ENCODE measurements at regions not wholly inside any gene's neighbourhood (a gene's known extent, or its start where the extent isn't known, plus 50 kb on each side); places are given as distances from the start of the nearest gene placed in this dataset.

GRCh38 chr2:12116228-12116750, 369.9 kb downstream of the LPIN1 start:
- Histone ChIP-seq H3K4me3 (ENCODE audit: low read depth, low read length) (no peak overlapping the region), H3K9ac (ENCODE audit: low read length) (no peak overlapping the region), H3K27ac (ENCODE audit: low read depth, low read length) (no peak overlapping the region), H3K4me1 (ENCODE audit: control insufficient read depth, insufficient read depth, low read length) (peaks cover 4% of the 10 kb centered on the region; the same call in 1 of the 2 replicates), H3K36me3 (ENCODE audit: control insufficient read depth, insufficient read depth, low read length) (no peaks in the 10 kb centered on the region), H3K9me3 (ENCODE audit: control insufficient read depth, insufficient read depth, low read depth, low read length) (no peaks in the 10 kb centered on the region), H3K27me3 (ENCODE audit: control insufficient read depth, insufficient read depth, low read length) (no peaks in the 10 kb centered on the region)

GRCh38 chr2:12119841-12120240, 373.4 kb downstream of the LPIN1 start:
- H3K9me3 ChIP-seq (ENCODE audit: control insufficient read depth, insufficient read depth, low read depth, low read length) = no peaks in the 10 kb centered on the region
- no peak overlapping the region for H3K27ac ChIP-seq (ENCODE audit: low read depth, low read length)
- no peak overlapping the region for H3K4me3 ChIP-seq (ENCODE audit: low read depth, low read length)
- no peak overlapping the region for H3K9ac ChIP-seq (ENCODE audit: low read length)
- H3K36me3 ChIP-seq (ENCODE audit: control insufficient read depth, insufficient read depth, low read length) = no peaks in the 10 kb centered on the region
- H3K27me3 ChIP-seq (ENCODE audit: control insufficient read depth, insufficient read depth, low read length) = no peaks in the 10 kb centered on the region
- H3K4me1 ChIP-seq (ENCODE audit: control insufficient read depth, insufficient read depth, low read length) = peaks cover 4% of the 10 kb centered on the region; the same call in 1 of the 2 replicates

GRCh38 chr2:12120281-12121150, 374.1 kb downstream of the LPIN1 start:
- H3K27ac ChIP-seq (ENCODE audit: low read depth, low read length) = no peak overlapping the region
- peaks cover 4% of the 10 kb centered on the region; the same call in 1 of the 2 replicates for H3K4me1 ChIP-seq (ENCODE audit: control insufficient read depth, insufficient read depth, low read length)
- H3K36me3 ChIP-seq (ENCODE audit: control insufficient read depth, insufficient read depth, low read length) = no peaks in the 10 kb centered on the region
- no peak overlapping the region for H3K9ac ChIP-seq (ENCODE audit: low read length)
- no peaks in the 10 kb centered on the region for H3K27me3 ChIP-seq (ENCODE audit: control insufficient read depth, insufficient read depth, low read length)
- no peak overlapping the region for H3K4me3 ChIP-seq (ENCODE audit: low read depth, low read length)
- no peaks in the 10 kb centered on the region for H3K9me3 ChIP-seq (ENCODE audit: control insufficient read depth, insufficient read depth, low read depth, low read length)

GRCh38 chr2:12124790-12125189, 378.4 kb downstream of the LPIN1 start:
- H3K36me3 ChIP-seq (ENCODE audit: control insufficient read depth, insufficient read depth, low read length) = no peaks in the 10 kb centered on the region
- H3K4me3 ChIP-seq (ENCODE audit: low read depth, low read length) = no peak overlapping the region
- no peak overlapping the region for H3K27ac ChIP-seq (ENCODE audit: low read depth, low read length)
- H3K4me1 ChIP-seq (ENCODE audit: control insufficient read depth, insufficient read depth, low read length) = no peaks in the 10 kb centered on the region
- no peak overlapping the region for H3K9ac ChIP-seq (ENCODE audit: low read length)
- no peaks in the 10 kb centered on the region for H3K27me3 ChIP-seq (ENCODE audit: control insufficient read depth, insufficient read depth, low read length)
- H3K9me3 ChIP-seq (ENCODE audit: control insufficient read depth, insufficient read depth, low read depth, low read length) = no peaks in the 10 kb centered on the region

GRCh38 chr2:12126318-12126717, 379.9 kb downstream of the LPIN1 start:
- Histone ChIP-seq H3K27me3 (ENCODE audit: control insufficient read depth, insufficient read depth, low read length) (no peaks in the 10 kb centered on the region), H3K9me3 (ENCODE audit: control insufficient read depth, insufficient read depth, low read depth, low read length) (no peaks in the 10 kb centered on the region)

GRCh38 chr2:12127638-12128037, 381.2 kb downstream of the LPIN1 start:
- Histone ChIP-seq H3K27ac (ENCODE audit: low read depth, low read length) (no peak overlapping the region), H3K36me3 (ENCODE audit: control insufficient read depth, insufficient read depth, low read length) (no peaks in the 10 kb centered on the region), H3K9me3 (ENCODE audit: control insufficient read depth, insufficient read depth, low read depth, low read length) (no peaks in the 10 kb centered on the region), H3K27me3 (ENCODE audit: control insufficient read depth, insufficient read depth, low read length) (no peaks in the 10 kb centered on the region), H3K9ac (ENCODE audit: low read length) (no peak overlapping the region), H3K4me1 (ENCODE audit: control insufficient read depth, insufficient read depth, low read length) (no peaks in the 10 kb centered on the region), H3K4me3 (ENCODE audit: low read depth, low read length) (no peak overlapping the region)

More at GRCh38 chr2:12126318-12126717, 379.9 kb downstream of the LPIN1 start:
- H3K4me1 ChIP-seq (ENCODE audit: control insufficient read depth, insufficient read depth, low read length) = no peaks in the 10 kb centered on the region
- no peak overlapping the region for H3K27ac ChIP-seq (ENCODE audit: low read depth, low read length)
- no peaks in the 10 kb centered on the region for H3K36me3 ChIP-seq (ENCODE audit: control insufficient read depth, insufficient read depth, low read length)
- H3K4me3 ChIP-seq (ENCODE audit: low read depth, low read length) = no peak overlapping the region
- H3K9ac ChIP-seq (ENCODE audit: low read length) = no peak overlapping the region

- H3K27me3 ChIP-seq (ENCODE audit: control insufficient read depth, insufficient read depth, low read length) = no peaks in the 10 kb centered on the region
- no peak overlapping the region for H3K27ac ChIP-seq (ENCODE audit: low read depth, low read length)
- no peaks in the 10 kb centered on the region for H3K36me3 ChIP-seq (ENCODE audit: control insufficient read depth, insufficient read depth, low read length)
Measured at GRCh38 chr2:12131975-12132374, 385.5 kb downstream of the LPIN1 start.

GRCh38 chr2:12141618-12142258, 395.3 kb downstream of the LPIN1 start:
- no peak overlapping the region for H3K9ac ChIP-seq (ENCODE audit: low read length)
- no peaks in the 10 kb centered on the region for H3K9me3 ChIP-seq (ENCODE audit: control insufficient read depth, insufficient read depth, low read depth, low read length)
- no peaks in the 10 kb centered on the region for H3K36me3 ChIP-seq (ENCODE audit: control insufficient read depth, insufficient read depth, low read length)
- no peaks in the 10 kb centered on the region for H3K4me1 ChIP-seq (ENCODE audit: control insufficient read depth, insufficient read depth, low read length)
- no peak overlapping the region for H3K4me3 ChIP-seq (ENCODE audit: low read depth, low read length)
- no peaks in the 10 kb centered on the region for H3K27me3 ChIP-seq (ENCODE audit: control insufficient read depth, insufficient read depth, low read length)
- H3K27ac ChIP-seq (ENCODE audit: low read depth, low read length) = no peak overlapping the region

More at GRCh38 chr2:12131975-12132374, 385.5 kb downstream of the LPIN1 start:
- no peak overlapping the region for H3K9ac ChIP-seq (ENCODE audit: low read length)
- H3K4me1 ChIP-seq (ENCODE audit: control insufficient read depth, insufficient read depth, low read length) = no peaks in the 10 kb centered on the region
- H3K9me3 ChIP-seq (ENCODE audit: control insufficient read depth, insufficient read depth, low read depth, low read length) = no peaks in the 10 kb centered on the region
- H3K4me3 ChIP-seq (ENCODE audit: low read depth, low read length) = no peak overlapping the region

GRCh38 chr2:12151716-12152115, 405.3 kb downstream of the LPIN1 start:
- Histone ChIP-seq H3K9me3 (ENCODE audit: control insufficient read depth, insufficient read depth, low read depth, low read length) (no peaks in the 10 kb centered on the region), H3K27me3 (ENCODE audit: control insufficient read depth, insufficient read depth, low read length) (no peaks in the 10 kb centered on the region), H3K36me3 (ENCODE audit: control insufficient read depth, insufficient read depth, low read length) (no peaks in the 10 kb centered on the region), H3K27ac (ENCODE audit: low read depth, low read length) (no peak overlapping the region), H3K4me1 (ENCODE audit: control insufficient read depth, insufficient read depth, low read length) (peaks cover 16% of the 10 kb centered on the region), H3K9ac (ENCODE audit: low read length) (no peak overlapping the region), H3K4me3 (ENCODE audit: low read depth, low read length) (no peak overlapping the region)

GRCh38 chr2:12152888-12153287, 406.5 kb downstream of the LPIN1 start:
- peaks cover 16% of the 10 kb centered on the region for H3K4me1 ChIP-seq (ENCODE audit: control insufficient read depth, insufficient read depth, low read length)

More at GRCh38 chr2:12152888-12153287, 406.5 kb downstream of the LPIN1 start:
- Histone ChIP-seq H3K4me3 (ENCODE audit: low read depth, low read length) (no peak overlapping the region), H3K27me3 (ENCODE audit: control insufficient read depth, insufficient read depth, low read length) (no peaks in the 10 kb centered on the region), H3K9ac (ENCODE audit: low read length) (no peak overlapping the region), H3K9me3 (ENCODE audit: control insufficient read depth, insufficient read depth, low read depth, low read length) (no peaks in the 10 kb centered on the region), H3K27ac (ENCODE audit: low read depth, low read length) (no peak overlapping the region), H3K36me3 (ENCODE audit: control insufficient read depth, insufficient read depth, low read length) (no peaks in the 10 kb centered on the region)
